HG02571 (cell line): ENCODE measurements at regions not wholly inside any gene's neighbourhood (a gene's known extent, or its start where the extent isn't known, plus 50 kb on each side); places are given as distances from the start of the nearest gene placed in this dataset.

Experiments used
- ATAC-seq: cut with Tn5 transposase; IDR thresholded peaks from one replicate; pipeline ENCODE4 v1.9.1; 2021; ENCODE audit warnings: mild to moderate bottlenecking, moderate library complexity; ENCODE audit not compliant: unreplicated experiment

DNA sequence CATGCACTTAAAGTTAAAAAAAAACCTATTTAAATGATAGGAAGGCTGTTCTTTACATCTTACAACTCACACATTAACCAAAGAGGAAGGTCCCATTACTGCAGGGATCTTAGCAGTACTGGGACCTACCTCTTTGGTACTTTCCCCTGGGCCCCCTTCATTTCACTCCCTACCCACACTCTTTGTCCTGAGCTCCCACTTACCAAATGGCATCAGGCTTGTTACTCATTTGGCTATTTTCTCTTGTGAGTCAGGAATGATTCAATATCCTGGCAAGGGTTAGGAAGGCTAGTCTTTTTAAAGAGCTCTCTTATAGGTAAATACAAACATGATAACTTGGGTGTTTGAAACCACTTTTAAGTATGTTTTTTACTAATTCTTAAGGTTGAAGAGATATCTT lies 117.4 kb upstream of the ELL2 start:
- no peak for ATAC-seq

DNA sequence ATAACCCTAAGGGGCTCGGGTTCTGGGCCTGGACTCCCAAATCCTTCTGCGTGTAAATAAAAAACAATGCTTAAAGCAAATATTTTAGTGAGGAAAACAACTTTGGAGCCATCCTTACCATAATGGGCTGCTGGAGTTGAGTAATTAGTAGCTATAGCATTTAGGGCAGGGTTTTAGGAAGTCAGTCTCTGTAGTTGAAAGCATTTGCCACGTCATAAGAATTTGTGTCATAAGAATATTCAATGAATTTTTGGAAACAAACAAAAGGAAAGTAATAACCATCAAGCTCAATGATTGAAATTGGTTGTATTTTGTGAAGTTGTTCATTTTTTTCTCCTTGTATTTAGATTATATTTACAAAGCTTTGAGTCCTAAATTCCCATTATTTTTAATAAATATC lies 114.8 kb upstream of the ELL2 start:
- no peak for ATAC-seq

DNA sequence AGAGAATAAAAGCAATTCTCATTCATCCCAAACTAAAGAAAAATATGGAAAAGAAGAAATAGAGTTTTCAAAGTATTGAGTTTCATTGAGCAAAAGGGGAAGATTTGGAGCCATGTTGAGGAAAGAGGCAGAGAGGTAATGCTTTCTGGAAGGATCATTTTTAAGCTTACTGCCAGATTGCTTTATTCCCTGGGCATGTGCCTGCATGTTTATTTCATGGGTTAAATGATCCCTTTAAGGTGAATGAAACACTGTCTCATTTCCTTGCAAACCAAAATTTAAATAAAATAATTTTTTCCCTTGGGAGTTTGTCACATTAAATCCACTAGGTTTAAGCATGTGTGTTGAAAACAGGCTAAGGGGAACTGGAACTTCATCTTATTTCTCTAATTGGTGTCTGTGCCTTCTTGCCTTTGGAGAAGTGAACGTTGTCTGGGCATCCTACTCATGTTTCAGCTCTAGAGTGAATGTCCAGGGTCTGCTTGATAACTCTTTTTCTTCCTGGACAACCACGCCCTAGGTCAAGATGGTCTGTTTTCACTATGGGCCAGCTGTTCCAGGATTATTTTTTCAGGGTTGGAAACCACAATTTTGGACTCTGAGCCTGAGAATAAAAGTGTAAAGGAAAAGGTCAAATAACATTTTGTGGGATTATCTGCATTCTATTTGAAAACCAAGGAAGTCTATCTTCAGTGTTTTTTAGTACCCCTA lies 114.1 kb upstream of the ELL2 start:
- ATAC-seq, result no peak

DNA sequence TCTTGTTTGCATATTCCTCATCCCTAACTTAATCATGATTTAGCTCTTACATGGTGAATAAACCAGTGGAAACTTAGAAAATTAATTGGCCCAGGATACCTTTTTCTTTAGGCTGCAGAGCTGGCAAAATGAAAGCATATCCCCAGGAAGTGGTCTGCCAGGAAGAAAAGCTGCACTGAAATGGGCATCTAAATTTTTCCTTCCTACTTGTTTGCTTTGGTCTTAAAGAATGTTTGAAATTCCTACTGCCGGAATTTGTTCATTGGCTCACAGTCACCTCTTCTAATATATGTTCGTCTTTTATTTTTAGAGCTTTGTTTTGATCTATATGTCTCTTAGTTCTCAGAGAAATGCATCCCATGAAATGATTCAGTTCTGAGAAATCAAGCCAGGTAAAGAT lies 113.2 kb upstream of the ELL2 start:
- no peak for ATAC-seq

DNA sequence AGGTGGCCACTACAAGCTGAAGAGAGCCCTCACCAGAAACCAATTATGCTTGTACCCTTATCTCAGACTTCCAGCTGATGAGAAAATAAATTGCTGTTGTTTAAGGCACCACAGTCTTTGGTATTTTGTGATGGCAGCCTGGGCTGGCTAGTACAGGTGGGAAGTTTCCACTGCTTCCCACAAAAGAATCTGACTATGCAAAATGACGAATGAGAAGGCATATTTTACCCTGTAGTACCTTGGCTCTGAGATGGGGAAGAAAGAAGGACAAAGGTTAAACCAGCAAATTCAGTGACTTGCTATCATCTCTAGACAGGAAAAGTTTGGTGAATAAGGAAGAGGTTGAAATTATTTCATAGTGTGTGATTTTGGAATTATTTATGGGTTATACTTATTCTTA lies 112.8 kb upstream of the ELL2 start:
- no peak for ATAC-seq

DNA sequence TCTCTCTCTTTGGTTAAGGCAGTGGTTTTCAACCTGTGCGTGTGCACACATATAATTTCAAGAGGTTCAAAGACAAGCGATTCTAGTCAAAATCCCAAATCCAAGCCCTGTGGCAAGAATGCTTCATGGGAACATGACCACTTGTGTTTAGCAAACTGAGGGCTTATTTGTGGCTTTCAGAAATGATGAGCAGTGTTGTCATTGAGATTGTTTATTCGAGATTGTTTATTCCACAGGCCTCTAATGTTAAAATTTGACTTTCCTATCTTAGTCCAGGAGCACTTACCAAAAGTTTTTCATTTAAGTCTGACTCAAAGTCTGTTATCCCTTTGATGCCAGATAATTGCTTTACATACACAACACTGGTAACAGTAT lies 111.1 kb upstream of the ELL2 start:
- ATAC-seq, result no peak

DNA sequence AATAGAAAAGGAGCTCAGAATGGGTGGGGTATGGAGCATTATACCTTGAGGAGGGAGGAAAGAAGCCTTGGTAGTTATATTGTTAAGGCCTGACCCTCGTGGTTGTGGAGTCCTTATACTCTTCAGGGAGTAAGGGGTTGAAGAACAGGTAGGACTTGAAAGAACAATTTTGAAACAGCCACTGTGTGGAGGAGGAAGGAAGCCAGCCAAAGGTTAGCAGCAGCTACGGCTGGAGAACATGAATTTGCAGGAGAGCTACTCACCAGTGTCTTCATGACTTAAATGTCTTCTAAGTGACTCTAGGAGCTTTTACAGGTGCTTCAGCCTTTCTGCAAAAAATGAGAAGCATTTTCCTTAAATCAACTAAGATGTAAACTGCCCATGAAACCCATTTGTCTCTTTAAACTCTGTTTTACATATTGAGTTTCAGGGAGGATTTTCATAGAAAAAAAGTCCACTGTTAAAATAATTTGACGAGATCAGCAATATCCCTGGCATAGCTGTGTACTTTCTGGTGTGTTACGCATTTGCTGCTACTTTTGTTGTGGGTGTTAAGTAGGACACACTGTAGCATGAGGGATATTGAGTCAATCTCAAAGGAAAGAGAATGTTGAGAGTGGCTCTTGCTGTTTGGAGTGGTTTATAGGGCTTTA lies 110.6 kb upstream of the ELL2 start:
- ATAC-seq, result no peak

DNA sequence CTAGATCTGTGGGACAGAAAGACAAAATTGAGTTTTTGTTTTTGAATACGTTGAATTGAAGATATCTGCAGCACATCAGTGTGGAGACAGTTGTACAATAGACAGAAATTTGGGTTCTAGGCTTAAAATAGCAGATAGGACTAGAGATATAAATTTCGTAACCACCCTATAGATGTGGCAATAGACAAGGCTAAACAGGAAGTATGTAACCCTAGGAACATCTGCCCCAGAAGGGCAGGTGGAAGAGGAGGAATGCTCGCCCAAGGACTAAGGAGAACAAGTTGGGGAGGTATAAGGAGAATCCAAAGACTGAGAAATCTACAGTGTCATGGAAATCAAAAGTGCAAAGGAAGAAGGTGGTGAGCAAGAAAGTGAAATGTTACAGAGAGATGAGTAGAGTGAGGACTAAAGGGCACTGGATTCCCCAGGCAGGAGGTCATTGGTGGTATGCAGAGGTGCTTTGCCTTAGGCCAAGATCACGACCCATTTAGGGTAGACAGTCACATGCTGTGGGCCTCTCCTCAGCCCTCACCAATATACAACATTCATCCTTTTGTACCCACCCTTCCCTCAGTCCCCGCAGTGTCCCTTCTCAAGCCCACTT lies 109.1 kb upstream of the ELL2 start:
- ATAC-seq, result no peak

DNA sequence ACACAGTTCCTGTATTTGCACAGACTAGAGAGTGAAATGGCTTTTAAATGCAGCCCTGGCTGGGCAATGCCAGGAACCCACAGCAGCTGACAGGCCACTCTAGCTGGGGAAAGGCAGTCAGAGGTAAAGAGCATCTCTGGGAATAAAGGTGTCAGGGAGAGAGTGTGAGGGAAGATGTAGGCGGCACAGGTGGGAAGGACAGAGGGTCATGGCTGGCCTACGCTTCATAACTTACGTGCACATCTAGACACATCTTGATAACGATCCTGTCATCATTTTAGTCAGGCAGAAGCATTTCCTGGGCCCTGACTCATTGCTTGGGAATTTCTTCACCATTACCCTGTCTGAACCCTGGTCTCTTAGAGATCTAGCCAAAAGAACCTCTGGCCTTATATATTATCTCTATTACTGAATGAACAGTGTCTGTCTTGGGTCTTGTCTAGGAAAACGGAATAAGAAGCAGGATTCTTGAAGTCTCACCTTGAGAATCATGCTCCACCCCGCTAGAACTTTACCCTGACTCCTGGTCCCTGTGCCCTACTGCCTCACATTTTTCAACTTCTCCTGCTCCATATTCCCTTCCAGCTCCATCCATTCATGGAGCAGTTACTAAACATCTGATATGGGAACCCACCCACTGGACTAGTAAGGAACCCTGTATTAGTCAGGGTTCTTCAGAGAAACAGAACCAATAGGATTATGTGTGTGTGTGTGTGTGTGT lies 106.4 kb upstream of the ELL2 start:
- no peak for ATAC-seq

DNA sequence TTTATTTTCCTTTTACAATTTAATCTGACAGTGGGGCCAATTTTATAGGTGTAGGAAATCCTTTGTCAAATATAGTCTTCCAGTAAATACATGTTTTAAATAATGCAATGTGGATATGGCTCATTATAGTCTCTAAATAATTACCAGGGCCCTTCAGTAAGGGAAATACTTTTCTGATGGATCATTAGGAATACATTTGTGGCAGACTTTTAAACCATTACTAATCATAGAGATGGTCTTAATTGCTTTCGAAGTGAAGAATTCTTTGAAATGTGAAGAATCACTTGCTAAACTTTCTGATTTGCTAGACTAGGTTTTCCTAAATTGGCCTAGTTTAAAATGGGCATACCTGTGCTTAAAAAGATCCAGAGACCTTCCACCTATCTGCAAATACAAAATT lies 105.6 kb upstream of the ELL2 start:
- no peak for ATAC-seq

DNA sequence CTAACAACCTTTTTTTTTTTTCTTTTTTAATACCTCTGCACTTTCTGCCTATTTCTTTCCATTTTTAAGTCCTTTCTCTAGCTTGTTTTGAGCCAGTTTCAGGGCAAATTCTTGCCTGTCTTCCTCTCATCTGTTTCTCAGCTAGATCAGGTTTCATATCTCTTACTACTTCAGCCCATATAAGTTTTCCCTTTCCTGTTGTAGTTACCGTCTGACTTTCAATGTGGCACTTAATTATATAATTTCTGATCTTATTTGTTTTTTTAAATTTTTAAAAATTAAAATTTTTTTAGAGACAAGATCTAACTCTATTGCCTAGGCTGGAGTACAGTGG lies 104.7 kb upstream of the ELL2 start:
- no peak for ATAC-seq

DNA sequence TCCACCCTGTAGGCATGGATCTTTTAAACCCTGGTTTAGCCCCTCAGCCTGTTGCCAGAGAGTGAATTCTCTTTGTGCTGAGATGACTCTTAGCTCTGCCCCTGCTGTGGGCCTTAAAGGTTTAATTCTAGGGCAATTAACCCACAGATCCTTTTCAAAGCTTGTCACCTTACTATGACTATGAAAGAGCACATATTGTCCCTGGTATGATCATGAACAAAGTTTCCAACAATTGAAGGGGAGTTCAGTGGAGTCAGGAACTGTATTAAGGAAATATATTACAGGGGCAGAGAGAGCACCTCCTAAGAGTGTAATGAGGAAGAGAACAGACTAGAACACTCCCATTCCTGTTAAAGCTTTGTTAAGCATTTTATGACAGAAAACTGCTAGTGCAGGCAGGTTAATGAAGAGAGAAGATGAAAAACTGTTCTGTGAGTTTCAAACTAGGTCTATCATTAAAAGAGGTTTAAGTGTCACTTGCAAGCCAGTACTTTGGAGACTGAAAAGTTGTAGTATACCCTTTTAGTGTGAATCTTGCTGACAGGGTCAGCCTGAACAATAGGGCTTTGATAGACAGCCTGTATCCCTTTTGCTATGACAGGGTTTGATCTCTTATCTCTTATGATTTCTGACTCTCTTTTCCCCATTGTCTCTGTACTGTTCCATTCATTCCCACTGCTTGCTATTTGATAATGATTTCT lies 104.2 kb upstream of the ELL2 start:
- ATAC-seq, result no peak

DNA sequence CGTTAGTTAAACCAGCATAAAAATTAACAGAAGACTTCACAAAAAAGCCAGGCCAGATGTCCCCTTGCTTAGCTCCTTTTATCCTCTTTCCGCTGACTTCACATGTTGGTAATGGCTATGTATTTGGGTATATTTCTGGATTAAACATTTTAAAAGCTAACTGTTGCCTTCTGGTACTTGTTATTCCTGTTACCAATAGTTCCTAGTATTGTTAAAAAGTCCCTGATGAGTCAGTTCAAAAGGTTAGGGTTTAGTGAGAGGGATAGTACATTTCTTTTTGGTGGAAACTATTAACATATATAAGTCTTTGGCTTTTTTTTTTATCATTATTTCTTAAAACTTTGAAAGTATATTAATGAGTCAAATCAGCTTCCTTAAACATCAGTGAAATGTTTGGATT lies 103.2 kb upstream of the ELL2 start:
- ATAC-seq, result no peak

DNA sequence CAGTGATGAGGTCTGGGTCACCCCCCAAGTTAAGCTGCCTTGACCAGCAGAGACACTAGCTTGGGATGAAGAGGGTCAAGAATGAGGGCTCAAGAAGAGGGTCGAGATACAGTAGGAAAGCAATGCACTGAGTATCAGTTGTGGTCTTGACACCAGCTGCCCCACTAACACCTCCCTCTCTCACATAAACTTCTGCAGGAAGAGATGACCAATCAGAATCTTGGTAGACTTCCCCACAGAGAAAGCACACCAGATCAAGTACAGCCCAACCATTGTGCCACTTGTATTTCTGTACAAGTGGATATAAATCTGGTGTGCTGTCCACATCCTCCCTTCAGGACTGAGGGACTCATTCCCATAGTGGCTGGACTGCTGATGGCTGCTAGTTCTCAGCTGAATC lies 101.2 kb upstream of the ELL2 start:
- no peak for ATAC-seq

DNA sequence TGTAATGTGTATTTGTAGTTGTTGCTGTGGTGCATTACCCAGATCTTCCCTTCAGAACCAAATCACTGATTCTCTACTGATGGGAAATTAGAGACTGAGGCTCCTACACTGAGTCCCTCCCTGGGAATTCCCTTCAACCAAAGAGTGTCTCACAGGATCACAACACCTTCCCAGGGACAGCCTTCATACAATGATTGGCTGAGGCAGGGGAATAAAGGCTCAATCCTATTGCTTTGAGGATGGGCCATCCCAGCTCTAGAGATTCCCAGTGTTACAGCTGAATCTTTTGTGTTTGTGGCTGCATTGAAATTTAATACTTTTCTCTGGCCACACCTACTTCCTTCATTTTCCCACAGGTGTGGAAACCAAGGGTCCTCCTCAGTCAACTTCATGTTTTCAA lies 96.4 kb upstream of the ELL2 start:
- no peak for ATAC-seq

DNA sequence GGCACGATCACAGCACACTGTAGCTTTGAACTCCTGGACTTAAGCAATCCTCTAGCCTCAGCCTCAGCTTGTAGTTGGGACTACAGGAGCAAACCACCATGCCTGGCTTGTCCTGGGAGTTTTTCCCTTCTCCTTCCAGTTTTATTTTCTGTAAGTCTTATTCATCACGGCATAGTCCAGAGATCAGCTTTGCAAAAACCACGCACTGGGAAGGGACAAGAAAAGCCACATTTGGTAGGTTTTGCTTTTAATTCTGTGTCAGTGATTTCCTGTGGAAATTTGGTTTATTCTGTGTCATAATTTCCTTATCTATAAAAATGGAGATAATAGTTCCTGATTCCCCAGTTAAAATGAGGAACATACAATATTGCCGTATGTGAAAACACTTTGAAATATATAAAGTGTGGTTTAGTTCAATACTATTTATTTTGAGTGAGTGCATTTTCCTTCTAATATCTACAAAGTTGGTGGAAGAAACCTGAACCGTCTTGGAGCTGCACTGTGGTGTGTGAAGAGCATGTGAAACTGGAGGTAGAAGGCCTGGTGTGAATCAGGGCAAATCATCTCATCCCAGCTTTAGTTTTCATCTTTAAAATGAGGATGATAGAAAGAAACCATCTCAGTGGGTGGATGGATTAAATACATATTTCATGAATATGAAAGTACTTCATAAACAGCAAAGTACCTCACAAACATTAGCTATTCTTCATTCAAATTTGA lies 92.8 kb upstream of the ELL2 start:
- no peak for ATAC-seq

DNA sequence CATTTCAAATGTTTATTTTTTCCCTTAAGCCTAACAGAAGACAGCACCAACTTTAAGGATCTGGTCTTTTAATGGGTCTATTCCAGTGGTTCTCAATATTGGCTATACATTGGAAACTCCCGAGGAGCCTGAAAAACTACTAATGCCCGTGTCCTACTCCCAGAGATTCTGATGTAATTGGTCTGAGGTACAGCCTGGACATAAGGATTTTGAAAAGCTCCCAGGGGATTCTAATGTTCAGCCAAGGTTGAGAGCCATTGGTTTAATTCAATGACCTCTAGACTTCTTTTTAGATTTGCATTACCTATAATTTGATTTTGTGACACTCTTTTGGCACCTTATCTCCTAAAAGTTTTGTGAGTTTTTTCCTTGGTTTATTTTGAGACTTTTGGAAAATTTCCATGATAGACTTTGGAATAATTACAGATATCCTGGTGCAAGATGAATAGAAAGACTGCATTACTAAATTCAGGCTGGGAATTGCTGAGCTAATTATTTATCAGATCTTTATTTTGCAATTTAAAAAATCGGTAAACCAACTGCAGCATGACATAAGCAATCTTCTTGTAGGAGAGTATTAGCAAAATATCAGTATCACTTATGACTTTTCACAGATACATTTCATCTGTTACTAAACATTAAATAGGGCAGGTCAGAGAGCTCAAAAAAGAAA lies 91.5 kb upstream of the ELL2 start:
- no peak for ATAC-seq

DNA sequence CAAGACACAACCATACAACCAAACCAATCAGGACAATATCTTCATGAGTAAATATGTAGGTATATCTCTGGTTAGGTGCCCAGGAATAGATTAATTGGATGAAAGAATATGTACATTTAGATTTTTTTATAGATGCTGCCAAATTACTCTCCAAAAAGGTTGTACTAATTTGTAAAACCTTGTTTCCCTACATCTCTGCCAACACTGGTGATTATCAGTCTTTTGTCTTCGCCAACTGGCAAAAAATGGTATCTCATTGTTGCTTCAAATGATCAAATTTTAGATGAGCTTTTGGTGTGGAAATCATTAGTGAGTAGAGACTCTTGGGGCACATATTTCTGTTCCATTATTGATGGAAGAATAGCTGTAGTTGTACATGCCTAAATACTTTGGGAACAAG lies 90.7 kb upstream of the ELL2 start:
- no peak for ATAC-seq

DNA sequence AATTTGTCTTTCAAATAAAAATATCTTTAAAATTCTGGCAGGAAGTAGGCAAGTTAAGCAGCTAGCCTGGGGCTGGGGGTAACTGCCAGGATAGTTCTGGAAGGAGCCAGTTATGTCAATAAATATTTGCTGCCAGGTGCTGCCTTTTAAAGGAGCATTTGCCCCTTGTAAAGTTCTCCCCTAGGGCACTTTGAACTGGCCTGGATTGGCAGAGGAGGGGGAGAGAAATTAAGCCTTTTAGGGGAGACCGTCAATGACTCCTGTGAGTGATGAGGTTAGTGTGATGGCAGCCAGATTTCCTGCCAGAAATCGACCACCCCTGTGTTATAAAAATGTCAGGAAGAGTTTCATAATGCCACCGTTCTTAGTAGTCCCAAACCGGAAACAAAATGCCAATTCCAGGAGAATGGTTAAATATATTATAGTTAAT lies 89.8 kb upstream of the ELL2 start:
- ATAC-seq, result no peak

DNA sequence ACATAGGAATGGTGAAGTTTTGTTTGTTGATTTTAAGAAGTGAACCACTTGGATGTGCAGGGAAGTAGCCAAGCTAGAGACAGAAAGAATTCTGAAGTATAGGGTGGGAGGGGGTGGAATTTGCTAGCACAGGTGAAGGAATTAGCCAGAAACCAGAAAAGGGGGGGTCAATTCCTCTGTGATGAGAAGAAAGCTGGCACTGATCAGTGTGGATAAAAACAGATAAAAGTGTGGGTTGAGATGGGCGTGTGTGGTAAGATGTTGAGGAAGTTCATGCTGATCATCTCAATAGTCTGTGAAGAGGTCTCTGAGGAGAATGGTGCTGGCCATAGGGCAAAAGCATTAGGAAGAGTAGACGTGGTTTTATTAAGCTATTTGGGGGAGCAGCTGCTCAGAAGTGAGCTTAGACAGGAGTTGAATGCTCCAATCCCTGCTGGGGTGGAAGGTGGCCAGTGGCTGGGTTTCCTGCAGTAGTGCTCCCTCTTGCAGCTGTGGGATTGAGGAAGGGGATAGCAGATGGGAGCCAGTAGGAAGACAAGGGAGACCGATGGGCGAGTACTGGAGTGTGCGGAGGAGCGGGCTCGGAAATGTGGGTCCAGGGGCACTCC lies 88.7 kb upstream of the ELL2 start:
- ATAC-seq, result no peak
